Left ventricle myocardium inferior (tissue), 1 donor: ENCODE measurements at regions not wholly inside any gene's neighbourhood (a gene's known extent, or its start where the extent isn't known, plus 50 kb on each side); places are given as distances from the start of the nearest gene placed in this dataset.

Experiments
- DNase-seq: peaks from one replicate; pipeline ENCODE4 v3.0.0-alpha.2; 2020
- H3K27ac ChIP-seq: fragments of 200-600 bp; replicated peaks from 2 replicates; pipeline ENCODE4 v1.8.0; 2021
- H3K27me3 ChIP-seq: fragments of 200-600 bp; 2 replicates; pipeline ENCODE4 v1.8.0; 2021; ENCODE audit warnings: low read depth
- H3K36me3 ChIP-seq: fragments of 200-600 bp; 2 replicates; pipeline ENCODE4 v1.8.0; 2021
- H3K4me1 ChIP-seq: fragments of 200-600 bp; 2 replicates; pipeline ENCODE4 v1.8.0; 2021
- H3K4me3 ChIP-seq: fragments of 200-600 bp; 2 replicates; pipeline ENCODE4 v1.8.0; 2021; ENCODE audit warnings: mild to moderate bottlenecking, moderate library complexity
- H3K9me3 ChIP-seq: fragments of 200-600 bp; replicated peaks from 2 replicates; pipeline ENCODE4 v1.8.0; 2021
- CTCF ChIP-seq: fragments of 200-600 bp; IDR thresholded peaks from 2 replicates; pipeline ENCODE4 v1.8.0; 2021; ENCODE audit warnings: antibody characterized with exemption, mild to moderate bottlenecking, borderline replicate concordance
- intact Hi-C: fragments of 100-400 bp; cut with micrococcal nuclease; formaldehyde crosslinking; loops from one replicate; pipeline ENCODE4 v1.11.0; 2022
- donor health status: DM: no; HTN: yes; CAD: no; lungs with severe emphysema.

GRCh38 chr9:79250806-79251205, 321.0 kb upstream of the TLE4 start:
- TF ChIP-seq CTCF: no peak
- H3K4me3 ChIP-seq: no peak overlapping the region
- no peak overlapping the region for H3K27ac ChIP-seq
- peaks cover 7% of the 10 kb centered on the region for H3K27me3 ChIP-seq
- H3K36me3 ChIP-seq: no peaks in the 10 kb centered on the region
- no peak for DNase-seq
- no peaks in the 10 kb centered on the region for H3K4me1 ChIP-seq
- no peaks in the 10 kb centered on the region for H3K9me3 ChIP-seq
- intact Hi-C loops: no loop called here

GRCh38 chr9:79254900-79255650, 316.7 kb upstream of the TLE4 start:
- no peak for TF ChIP-seq CTCF
- intact Hi-C loops: no loop called here
- Histone ChIP-seq H3K27me3 (peaks cover 41% of the 10 kb centered on the region), H3K27ac (no peak overlapping the region), H3K36me3 (no peaks in the 10 kb centered on the region), H3K4me3 (no peak overlapping the region), H3K4me1 (no peaks in the 10 kb centered on the region), H3K9me3 (no peaks in the 10 kb centered on the region)
- DNase-seq: no peak

GRCh38 chr9:79255651-79256260, 316.0 kb upstream of the TLE4 start:
- TF ChIP-seq CTCF: no peak
- Histone ChIP-seq H3K27me3 (peaks cover 41% of the 10 kb centered on the region), H3K36me3 (no peaks in the 10 kb centered on the region), H3K27ac (no peak overlapping the region), H3K9me3 (no peaks in the 10 kb centered on the region), H3K4me3 (no peak overlapping the region), H3K4me1 (no peaks in the 10 kb centered on the region)
- intact Hi-C loops: no loop called here
- DNase-seq: no peak

GRCh38 chr9:79256691-79257213, 315.0 kb upstream of the TLE4 start:
- intact Hi-C loops: no loop called here
- no peaks in the 10 kb centered on the region for H3K9me3 ChIP-seq
- no peak for DNase-seq
- H3K27me3 ChIP-seq: peaks cover 41% of the 10 kb centered on the region
- H3K27ac ChIP-seq: no peak overlapping the region
- no peaks in the 10 kb centered on the region for H3K36me3 ChIP-seq
- H3K4me1 ChIP-seq: no peaks in the 10 kb centered on the region
- TF ChIP-seq CTCF: no peak
- H3K4me3 ChIP-seq: peak overlapping the region; percentile 17

GRCh38 chr9:79257228-79257781, 314.5 kb upstream of the TLE4 start:
- Histone ChIP-seq H3K27ac (no peak overlapping the region), H3K4me1 (no peaks in the 10 kb centered on the region), H3K4me3 (peak overlapping the region; percentile 17), H3K9me3 (no peaks in the 10 kb centered on the region), H3K27me3 (peaks cover 41% of the 10 kb centered on the region), H3K36me3 (no peaks in the 10 kb centered on the region)
- intact Hi-C loops: no loop called here
- DNase-seq: no peak
- no peak for TF ChIP-seq CTCF
